Muscle of back (tissue), 3 donors: ENCODE measurements at regions not wholly inside any gene's neighbourhood (a gene's known extent, or its start where the extent isn't known, plus 50 kb on each side); places are given as distances from the start of the nearest gene placed in this dataset.

Experiments
- DNase-seq, 3 donors: peaks; one replicate each; pipeline versions ENCODE4 v3.0.0 to v3.0.0-alpha.2; 2013

DNA sequence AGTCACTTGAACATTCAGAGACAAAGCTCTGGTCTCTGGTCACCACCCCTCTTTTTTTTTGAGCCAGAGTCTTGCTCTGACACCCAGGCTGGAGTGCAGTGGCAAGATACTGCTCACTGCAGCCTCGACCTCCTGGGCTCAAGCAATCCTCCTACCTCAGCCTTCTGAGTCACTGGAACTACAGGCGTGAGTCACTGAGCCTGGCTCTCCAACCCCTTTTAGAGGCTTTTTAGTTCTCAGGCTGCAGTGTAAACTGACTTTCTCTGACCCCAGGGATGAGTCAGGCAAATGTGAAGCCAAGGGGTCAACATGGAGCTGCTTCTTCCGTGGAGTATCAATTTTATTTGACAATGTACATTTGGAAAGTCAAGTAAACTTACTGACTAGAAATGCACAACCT lies 229.2 kb downstream of the PTTG2 start:
- DNase-seq = no peak

DNA sequence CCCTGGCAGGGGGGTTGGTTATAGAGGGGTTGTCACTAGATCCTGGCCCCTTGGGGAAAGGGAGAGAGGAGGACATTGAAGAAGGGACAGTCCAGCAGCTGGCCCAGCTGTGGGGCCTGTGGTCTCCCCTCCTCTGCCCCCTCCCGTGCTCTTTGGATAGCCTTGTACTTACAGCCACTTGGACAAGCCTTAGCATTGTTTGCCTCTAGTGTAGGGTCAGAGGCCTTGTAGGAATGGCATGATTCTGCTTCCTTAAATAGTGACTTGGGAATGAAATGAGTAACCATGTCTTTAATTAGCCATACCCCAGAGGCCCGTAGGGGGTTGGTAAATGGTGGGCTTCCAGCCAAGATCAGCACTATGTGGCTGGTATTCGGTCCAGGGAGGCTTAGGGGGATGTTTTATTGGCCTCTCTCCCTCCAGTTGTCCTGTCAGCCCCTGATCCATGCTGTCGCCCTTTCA lies 230.6 kb downstream of the PTTG2 start:
- peak; percentile 71 to 87 (median 74) for DNase-seq

DNA sequence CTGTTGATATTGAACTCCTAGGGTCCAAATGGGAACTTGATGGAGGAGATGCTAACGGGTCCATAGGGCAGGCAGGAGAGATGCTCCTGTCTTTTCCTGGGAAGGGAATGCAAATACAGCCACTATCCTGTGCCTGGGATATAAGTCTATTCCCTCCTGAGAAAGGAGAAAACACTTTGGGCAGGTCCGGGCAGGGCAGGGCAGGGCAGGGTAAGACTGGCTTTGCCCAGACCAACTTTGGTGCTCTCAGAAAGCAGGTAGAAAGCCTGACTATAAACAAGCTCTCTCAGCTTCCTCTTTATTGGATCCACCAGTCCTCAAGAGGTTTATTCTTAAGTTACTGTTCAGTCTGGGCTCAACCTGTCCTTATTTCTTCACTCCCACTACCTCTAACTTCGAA lies 232.3 kb downstream of the PTTG2 start:
- no peak for DNase-seq

DNA sequence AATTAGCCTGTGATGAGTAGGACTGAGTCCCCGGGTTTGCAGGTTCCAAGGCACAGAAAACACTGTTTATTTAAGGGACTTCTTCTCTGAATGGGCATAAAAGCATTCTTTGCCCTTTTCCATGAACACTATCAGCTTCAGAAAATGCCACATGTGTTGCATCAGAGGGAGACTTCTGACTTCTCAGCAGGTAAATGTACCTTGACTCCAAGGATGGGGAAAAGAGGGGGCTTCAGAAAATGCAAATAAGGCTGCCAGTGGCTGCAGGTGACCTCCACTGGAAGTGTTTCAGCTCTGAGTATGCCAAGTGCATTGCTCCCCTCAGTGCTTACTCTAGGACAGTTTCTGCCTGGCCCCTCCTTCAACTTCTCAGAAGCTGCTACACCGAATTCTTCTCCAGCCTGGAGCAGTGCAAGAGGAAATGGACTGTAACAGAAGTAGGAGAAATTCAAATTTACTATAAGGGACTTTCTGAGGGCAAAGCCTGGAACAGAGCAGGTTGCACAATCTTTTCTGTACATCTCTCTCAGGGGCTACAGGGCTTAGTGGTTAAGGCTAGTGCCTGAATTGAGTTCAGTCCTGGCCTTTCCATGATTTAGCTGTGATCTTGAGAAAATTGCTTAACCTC lies 233.2 kb downstream of the PTTG2 start:
- DNase-seq = no peak

DNA sequence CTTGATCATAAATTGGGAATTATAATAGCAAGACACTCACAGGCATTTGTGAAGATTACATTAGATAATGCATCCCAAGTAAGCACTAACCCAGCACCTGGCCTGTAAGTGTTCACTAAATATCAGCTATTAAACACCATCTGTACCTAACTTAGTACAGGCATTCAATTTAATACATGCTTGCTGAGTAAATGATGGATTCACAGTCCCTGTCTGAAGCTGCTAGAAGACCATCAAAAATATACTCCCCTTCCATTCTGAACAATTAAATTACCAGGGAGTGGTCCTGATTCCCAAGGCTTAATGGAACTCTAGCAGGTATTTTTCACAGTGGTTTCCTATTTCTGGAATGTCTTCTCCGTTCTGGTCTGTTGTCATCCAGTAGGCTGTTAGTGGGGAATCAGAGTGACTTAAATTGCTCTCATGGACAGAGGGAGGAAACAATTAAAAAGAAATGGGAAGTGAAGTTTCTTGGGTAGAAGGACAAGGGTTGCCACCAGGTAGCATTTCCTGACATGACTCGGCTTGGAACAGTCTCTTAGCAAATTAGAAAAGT lies 233.9 kb downstream of the PTTG2 start:
- DNase-seq = no peak

DNA sequence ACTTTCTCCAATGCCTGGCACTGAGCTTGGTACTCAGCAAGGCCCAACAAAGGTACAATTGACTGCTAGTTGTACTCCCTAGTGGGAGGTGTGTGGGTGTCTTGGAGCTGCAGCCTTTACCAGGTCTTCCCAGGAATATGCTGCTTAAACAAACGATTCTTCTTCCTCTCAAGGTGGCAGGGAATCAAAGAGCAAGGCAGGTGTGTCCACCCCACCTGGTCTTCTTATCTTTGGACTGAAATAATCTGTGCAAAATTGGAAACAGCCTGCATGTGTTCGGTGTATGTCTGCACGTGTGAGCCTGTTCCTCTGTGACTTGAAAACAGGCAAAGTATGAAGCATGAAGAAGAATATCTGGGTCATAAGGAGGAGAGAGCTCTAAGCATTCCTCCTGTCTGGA lies 235.3 kb downstream of the PTTG2 start:
- no peak for DNase-seq

DNA sequence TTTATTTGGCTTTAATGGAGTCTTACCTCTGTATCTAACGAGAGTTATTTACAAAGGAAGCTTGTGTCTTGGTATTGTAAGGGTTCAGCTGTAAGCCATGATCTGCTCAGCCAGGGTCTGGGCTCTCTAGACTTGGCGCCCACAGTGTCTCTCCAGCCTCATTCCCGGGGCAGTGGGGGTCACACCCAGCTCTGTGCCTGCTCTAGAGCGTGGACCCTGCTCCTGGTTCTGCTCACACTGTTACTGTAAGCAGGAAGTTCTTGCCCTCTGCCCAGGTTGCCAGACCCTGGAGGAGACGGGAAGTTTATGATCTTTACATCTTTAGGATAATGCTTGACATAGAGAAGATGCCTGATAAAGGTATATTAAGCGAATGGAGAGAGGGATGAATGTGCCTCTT lies 235.7 kb downstream of the PTTG2 start:
- DNase-seq = no peak

DNA sequence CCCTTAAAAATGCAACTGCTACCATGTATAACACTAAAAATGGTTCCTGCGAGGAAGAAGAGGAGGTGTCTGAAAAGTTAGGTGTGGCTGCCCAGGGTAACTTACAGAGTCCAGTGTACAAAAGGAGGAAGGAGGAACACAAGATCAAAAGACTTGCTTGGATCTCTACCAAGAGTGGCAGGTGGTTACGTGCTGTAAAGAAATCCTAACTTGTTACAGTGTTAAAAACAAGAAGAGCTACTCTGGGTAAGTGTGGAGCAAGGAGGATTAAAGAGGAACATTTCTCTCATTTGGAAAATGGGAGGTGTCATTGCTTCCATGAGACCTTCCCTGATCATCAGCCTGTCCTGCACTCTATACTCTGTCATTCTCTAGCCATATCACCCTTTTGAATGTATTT lies 242.0 kb downstream of the PTTG2 start:
- DNase-seq = no peak

DNA sequence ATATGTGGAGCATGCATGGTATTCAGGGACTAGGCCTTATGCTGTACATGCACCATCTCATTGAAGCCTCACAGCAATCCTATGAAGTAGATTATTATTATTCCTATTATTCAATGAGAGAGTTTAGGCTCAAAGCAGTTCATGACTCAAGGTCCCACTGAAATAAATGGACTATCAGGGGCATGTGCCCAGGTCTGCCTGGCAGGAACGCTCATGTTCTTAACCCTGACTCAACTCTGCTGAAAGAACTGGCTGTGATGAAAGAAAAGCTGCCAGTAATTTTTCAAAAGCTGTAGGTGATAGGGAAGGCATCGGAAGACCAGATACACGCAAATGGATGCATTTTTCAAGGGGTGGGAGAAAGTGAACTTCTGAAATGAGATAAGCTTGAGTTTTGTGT lies 243.4 kb downstream of the PTTG2 start:
- no peak for DNase-seq

DNA sequence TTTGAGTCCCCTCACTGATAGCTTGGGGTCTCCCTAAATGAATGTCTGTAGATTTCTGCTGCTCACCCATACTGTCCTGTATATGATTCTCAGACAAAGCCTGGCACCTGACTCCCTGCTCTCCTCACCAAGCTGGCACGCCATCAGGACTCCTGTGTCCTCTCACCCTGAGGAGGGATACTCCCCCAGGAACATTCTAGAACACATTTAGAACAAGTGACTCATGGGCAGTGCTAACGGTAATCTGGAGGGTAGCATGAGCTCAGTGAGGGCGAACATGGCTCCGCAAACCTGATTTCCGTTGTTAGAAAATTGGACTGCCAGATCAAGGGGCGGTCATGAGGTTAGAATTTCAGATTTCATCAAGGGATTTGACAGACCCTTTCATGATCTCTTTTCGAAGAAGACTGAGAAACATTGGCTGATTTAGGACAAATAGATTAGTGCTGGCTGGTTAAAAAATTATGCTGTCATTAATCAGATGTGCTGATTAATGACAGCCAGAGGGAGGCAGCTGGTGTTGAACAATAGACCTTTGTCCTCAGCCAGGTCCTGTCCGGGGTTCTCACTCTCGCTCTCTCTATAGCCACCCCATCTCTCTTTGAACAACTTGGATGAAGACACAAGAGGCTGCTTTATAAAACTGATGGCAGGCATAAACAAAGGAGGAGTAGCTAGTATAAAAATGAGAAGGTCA lies 244.3 kb downstream of the PTTG2 start:
- peak in 1 of 3 donors; percentile 33 for DNase-seq

DNA sequence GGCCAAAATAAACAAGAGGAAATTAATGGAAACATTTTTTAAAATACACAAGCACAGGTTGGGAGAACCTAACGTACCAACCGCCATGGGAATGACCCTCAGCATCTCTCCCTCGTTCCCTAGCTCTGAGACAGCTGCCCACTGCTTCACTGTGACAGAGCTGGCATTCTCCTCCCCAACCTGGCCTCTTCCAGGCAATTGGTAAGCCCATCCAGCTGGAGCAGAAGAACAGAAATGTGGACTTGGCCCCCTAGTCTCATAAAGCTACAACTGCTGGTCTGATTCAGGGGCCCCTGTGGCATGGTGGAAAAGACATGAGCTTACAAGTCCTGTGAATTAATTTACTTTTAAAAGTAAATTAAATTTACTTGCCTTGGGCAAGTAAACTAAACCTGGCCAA lies 245.1 kb downstream of the PTTG2 start:
- DNase-seq = peak in 2 of 3 donors; percentile 49 to 53

DNA sequence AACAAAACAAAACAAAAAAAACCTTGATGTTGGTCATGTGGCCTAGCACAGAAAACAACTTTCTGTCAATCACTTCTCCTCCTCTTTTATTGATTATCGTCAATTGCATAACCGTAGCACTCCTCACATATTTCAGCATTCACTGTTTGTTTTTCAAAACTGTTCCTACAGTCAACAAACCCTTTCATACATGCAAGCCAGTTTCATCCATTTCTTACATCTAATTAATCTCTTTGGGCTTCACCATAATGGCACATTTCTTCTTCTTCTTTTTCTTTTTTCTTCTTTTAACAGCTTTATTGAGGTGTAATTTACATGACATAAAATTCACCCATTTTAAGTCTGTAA lies 246.9 kb downstream of the PTTG2 start:
- DNase-seq = no peak

DNA sequence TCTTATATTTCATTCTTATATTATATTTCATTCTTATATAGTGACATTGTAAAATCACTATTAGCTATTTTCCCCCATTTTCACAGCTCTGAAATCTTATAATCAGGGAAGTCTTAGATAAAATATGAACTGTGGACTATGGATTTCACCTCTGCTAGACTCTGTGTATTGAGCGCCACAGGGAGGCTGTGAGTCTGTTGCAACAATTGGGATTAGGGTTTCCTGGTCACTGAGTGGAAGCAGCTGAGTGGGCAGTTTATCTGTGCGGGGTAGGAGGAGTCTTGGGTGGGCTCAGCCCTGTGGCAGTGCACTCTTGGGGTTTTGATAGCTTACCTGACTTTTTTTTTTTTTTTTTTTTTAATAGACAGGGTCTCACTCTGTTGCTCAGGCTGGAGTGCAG lies 249.5 kb downstream of the PTTG2 start:
- no peak for DNase-seq

DNA sequence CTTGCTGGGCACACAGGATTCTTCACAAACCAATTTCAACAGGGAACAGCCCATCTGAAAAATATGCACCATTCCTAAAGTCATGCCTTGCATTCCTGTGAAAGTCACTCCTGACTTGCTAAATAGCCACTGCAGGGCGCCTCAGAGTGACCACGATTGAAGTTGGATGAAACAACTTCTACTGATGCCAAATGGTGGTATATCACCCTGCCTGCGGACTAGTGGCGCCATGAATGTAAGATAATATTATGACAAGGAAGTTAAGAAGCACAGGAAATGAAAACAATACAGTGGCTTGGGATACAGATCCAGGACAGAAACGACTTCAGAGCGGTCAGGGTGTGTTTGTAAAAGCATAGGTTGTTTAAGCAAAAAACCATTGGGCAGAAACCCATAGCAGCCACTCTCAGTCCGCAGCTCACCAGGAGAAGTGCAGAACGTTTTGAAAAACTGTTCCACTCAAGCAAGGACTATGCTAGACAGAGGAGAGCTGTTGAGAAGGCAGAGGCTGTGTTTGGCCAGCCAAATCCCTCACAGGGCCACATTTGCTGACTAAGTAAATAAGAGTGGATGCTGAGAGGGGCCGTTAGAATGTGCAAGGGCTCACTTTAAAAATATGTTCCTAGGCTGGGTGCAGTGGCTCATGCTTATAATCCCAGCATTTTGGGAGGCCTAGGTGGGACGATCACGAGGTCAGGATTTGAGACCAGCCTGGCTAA lies 250.4 kb downstream of the PTTG2 start:
- DNase-seq = no peak

DNA sequence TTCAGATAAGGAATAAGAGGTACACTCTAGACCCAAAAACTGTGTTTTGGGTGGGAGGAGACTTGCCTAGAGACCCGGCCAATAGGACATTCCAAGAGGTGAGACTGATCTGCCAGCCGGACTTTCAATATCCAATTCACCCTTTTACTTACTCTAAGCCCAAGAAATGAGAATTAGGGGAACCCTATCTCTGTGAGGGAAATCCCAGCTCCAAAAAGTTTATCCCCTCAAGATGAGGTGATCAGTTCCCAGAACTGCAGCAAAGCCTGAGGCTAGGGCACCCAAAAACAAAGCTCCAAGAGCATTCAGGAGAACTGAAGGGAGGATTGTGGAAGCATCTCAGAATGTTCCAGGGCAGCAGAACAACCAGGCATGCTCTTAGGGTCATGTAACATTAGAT lies 251.7 kb downstream of the PTTG2 start:
- no peak for DNase-seq

DNA sequence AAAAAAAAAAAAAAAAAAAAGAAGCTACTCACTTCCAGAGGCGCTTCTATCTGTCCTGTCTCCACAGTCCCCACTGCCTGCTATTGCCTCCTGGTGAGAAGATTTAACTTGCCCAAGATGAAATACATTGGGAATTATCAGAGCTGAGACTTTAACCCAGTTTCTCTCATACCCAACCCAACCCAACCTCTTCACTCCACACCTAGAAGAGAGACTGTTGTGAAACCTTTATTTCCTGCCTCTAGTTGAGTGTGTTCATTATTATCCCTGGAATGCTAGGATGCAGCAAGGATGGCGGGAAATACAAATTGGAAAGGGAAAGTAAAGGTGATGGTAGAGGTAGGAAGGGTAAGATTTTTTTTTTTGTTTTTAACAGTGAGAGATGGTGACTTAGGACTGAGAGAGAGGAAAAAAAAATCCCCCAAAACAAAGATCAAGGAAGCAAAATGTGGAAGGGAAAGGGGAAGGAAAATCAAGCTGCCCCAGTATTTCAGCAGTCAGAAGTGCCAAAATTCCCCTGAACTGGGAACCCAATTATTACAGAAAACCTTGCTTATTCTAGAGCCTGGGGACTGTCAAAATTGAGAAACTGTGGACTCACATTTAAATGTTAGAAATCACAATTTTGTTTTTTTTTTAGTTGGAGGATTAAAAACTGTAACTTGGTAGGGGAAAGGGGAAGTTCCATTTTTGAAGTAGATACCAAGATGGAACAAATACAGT lies 253.0 kb downstream of the PTTG2 start:
- no peak for DNase-seq

DNA sequence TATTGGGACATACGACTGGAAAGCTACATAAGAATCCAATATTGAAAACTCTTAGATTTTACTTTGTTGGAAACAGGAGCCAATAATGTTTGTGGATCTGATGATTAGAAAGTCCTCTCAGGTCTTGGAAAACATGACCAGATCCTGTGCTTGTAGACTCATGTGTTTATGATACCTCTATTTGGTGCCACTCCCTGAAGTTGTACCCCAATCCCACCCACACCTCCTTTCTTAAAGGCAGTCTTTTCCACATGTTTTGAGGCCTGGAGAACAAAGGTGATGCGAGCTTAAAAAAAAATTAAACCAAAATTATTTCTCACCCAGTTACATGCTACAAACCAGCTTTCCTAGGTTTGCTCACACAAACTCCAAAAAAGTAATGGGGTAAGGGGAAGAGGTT lies 262.7 kb downstream of the PTTG2 start:
- no peak for DNase-seq

DNA sequence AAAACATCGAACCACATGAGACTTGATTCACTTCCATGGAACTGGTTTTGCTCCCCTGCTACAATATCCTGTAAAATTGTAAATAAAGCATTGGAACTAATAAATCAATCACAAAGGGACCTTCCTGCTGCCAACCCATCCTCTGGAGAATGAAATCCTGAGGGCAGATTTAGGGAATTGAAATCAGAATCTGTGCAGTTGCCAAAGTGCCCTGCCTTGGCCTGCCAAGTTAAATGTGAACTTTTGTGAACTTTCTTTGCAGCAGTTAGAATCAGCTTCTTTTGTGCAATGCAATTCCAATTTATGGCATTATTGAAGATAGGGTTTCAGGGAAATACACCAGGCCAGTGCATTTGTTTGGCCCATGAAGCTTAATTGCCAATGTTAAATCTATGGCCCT lies 263.1 kb downstream of the PTTG2 start:
- DNase-seq = peak in 1 of 3 donors; percentile 35

DNA sequence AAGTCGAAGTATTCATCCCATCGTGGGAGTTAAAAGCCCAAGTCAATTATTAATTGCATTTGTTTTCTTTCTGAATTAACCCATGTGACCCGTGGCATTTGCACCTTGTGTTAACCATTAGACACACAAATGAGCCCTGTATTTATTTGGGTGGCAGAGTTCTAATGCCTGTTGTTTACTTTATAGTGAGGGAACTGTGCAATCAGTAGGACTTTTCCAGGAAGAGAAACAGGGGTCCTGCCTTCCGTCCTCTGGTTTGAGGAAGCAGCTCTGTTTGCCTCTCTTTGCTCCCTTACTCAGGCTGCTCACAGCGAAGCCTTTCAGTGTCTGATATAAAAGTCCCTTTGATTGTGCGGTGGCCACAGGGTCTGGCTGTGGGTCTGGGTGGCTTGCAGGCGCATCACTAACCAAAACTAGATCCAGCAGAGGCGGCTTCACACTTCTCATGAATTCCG lies 263.6 kb downstream of the PTTG2 start:
- DNase-seq = no peak

DNA sequence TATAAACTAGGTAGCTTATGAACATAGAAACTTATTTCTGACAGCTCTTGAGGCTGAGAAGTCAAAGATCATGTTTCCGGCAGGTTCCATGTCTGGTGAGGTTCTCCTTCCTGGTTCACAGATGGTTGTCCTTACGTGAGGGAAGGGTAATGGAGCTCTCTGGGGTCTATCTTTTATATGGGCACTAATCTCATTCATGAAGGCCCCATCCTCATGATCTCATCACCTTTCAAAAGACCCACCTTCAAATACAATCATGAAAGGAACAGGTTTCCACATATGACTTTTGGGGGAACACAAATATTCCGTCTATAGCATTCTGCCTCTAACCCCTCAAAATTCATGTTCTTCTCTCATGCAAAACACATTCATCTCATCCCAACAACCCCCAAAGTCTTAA lies 264.7 kb downstream of the PTTG2 start:
- DNase-seq = no peak

DNA sequence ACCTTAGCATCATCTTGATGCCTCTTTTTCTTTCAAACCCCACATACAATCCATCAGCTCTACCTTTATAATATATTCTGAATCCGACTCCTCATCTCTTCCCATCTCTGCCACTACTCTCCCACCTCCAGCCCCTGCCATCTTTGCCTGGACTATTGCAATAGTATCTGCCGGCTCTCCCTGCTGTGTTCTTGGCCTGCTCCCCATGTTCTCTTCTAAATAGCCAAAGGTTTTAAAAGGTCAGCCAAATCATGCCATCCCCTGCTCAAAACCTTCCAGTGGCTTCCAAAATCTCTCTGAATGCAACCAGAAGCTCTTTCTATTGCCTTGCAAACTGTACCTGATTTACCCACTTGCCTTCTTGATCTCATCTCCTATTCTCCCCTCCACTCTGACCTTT lies 266.0 kb downstream of the PTTG2 start:
- DNase-seq = no peak

DNA sequence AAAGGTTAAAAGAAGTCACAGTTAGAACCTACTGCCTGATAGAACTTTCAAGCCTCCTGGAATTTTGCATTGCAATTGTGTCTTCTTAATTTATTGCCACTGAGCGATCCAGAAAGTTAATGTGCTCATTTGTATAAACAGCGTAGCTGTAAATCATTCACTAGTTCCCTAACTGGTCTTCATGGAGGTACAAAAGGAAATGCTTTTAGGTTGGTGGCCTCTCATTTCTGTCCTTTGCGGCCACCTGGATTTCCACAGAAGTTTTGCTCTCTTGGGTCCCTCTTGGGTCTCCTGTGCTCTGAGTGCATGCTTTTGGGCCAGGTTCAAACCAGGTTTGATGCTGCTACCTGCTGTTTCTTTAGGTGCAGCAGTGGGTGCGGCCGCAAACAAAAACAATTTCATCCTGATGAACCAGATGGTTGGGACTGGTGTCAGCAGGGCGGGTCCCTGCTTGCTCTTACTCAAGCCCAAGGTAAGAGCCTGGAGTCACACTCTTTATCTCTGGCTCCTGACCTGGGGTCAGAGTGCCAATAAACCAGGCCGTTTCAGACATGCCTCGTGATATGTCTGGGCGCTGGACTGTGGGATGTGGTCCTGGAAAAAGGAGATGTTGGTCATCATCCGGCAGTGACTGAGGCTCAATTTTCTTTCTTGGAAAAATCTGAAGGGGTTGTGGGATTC lies 270.1 kb downstream of the PTTG2 start:
- DNase-seq = no peak
